WTC11 (cell line): ENCODE measurements at regions not wholly inside any gene's neighbourhood (a gene's known extent, or its start where the extent isn't known, plus 50 kb on each side); places are given as distances from the start of the nearest gene placed in this dataset.

Experiments
- ATAC-seq: fragments of 200-7000 bp; cut with Tn5 transposase; 2 replicates; pipeline ENCODE4 v1.10.0; 2021; ENCODE audit warnings: mild to moderate bottlenecking, moderate library complexity
- CTCF ChIA-PET: fragments of 300-600 bp; sonication (Branson Sonifier 250); formaldehyde crosslinking; loops from one replicate; lab custom pipeline; 2021; ENCODE audit warnings: antibody characterized with exemption; lab: Charles Lee
- POLR2A ChIA-PET: fragments of 350-600 bp; sonication (Branson Sonifier 250); formaldehyde crosslinking; loops from one replicate; lab custom pipeline; 2021; ENCODE audit warnings: antibody characterized with exemption; lab: Charles Lee
- DNase-seq: peaks from one replicate; pipeline ENCODE4 v3.0.0; 2021; ENCODE audit warnings: low spot score
- H3K27ac Mint-ChIP-seq: 2 replicates; pipeline ENCODE4 v1.8.0; 2021; ENCODE audit warnings: mixed read lengths
- H3K27me3 Mint-ChIP-seq: 2 replicates; pipeline ENCODE4 v1.8.0; 2021; ENCODE audit warnings: low read depth, mild to moderate bottlenecking, moderate library complexity, mixed read lengths
- H3K36me3 Mint-ChIP-seq: 2 replicates; pipeline ENCODE4 v1.8.0; 2021; ENCODE audit warnings: mixed read lengths
- H3K4me1 Mint-ChIP-seq: 2 replicates; pipeline ENCODE4 v1.8.0; 2022; ENCODE audit warnings: mixed read lengths
- H3K4me3 Mint-ChIP-seq: 2 replicates; pipeline ENCODE4 v1.8.0; 2021; ENCODE audit warnings: mild to moderate bottlenecking, moderate library complexity, mixed read lengths
- H3K9me3 Mint-ChIP-seq: 2 replicates; pipeline ENCODE4 v1.8.0; 2021; ENCODE audit warnings: mixed read lengths
- AFF4 ChIP-seq: sonication (generic); formaldehyde crosslinking; IDR thresholded peaks from 2 replicates; pipeline ENCODE4 v1.8.1; 2023; ENCODE audit warnings: mild to moderate bottlenecking, missing genetic modification reagents, borderline replicate concordance
- CREM ChIP-seq: sonication (generic); formaldehyde crosslinking; IDR thresholded peaks from 2 replicates; pipeline ENCODE4 v1.8.1; 2022; ENCODE audit warnings: mild to moderate bottlenecking, missing genetic modification reagents, moderate library complexity
- E2F5 ChIP-seq: sonication (generic); formaldehyde crosslinking; IDR thresholded peaks from 2 replicates; pipeline ENCODE4 v1.8.1; 2022; ENCODE audit warnings: mild to moderate bottlenecking, moderate library complexity, missing genetic modification reagents
- GRHL2 ChIP-seq: fragments of 250-450 bp; sonication (Bioruptor Pico); IDR thresholded peaks from 2 replicates; pipeline ENCODE4 v1.8.0; 2022; ENCODE audit warnings: mild to moderate bottlenecking, moderate library complexity; ENCODE audit not compliant: insufficient replicate concordance, severe bottlenecking
- HMGA2 ChIP-seq: fragments of 250-450 bp; sonication (Bioruptor Pico); IDR thresholded peaks from 2 replicates; pipeline ENCODE4 v1.4.0; 2021; ENCODE audit warnings: mild to moderate bottlenecking, moderate library complexity
- HMGXB4 ChIP-seq: sonication (generic); formaldehyde crosslinking; IDR thresholded peaks from 2 replicates; pipeline ENCODE4 v1.8.1; 2023; ENCODE audit warnings: mild to moderate bottlenecking, moderate library complexity, missing genetic modification reagents
- JAZF1 ChIP-seq: fragments of 250-450 bp; sonication (Bioruptor Pico); IDR thresholded peaks from 2 replicates; pipeline ENCODE4 v1.9.0; 2021; ENCODE audit warnings: moderate library complexity, mild to moderate bottlenecking, inconsistent platforms
- MXD4 ChIP-seq: fragments of 250-450 bp; sonication (Bioruptor Pico); IDR thresholded peaks from 2 replicates; pipeline ENCODE4 v1.8.0; 2021; ENCODE audit warnings: mild to moderate bottlenecking, moderate library complexity, borderline replicate concordance
- MYBL2 ChIP-seq: sonication (generic); formaldehyde crosslinking; IDR thresholded peaks from 2 replicates; pipeline ENCODE4 v1.8.1; 2023; ENCODE audit warnings: mild to moderate bottlenecking, moderate library complexity, missing genetic modification reagents
- NFATC4 ChIP-seq: fragments of 250-450 bp; sonication (Bioruptor Pico); IDR thresholded peaks from 2 replicates; pipeline ENCODE4 v1.9.0; 2021; ENCODE audit warnings: mild to moderate bottlenecking
- NFE2L1 ChIP-seq: sonication (generic); formaldehyde crosslinking; IDR thresholded peaks from 2 replicates; pipeline ENCODE4 v1.8.1; 2023; ENCODE audit warnings: missing genetic modification reagents
- PRDM15 ChIP-seq: sonication (generic); formaldehyde crosslinking; IDR thresholded peaks from 2 replicates; pipeline ENCODE4 v1.8.0; 2022; ENCODE audit warnings: missing genetic modification reagents
- PRRX2 ChIP-seq: fragments of 250-450 bp; sonication (Bioruptor Pico); IDR thresholded peaks from 2 replicates; pipeline ENCODE4 v1.8.0; 2021; ENCODE audit warnings: mild to moderate bottlenecking
- RORB ChIP-seq: fragments of 250-450 bp; sonication (Bioruptor Pico); IDR thresholded peaks from 2 replicates; pipeline ENCODE4 v1.9.0; 2021; ENCODE audit warnings: mild to moderate bottlenecking
- SMAD3 ChIP-seq: sonication (generic); formaldehyde crosslinking; IDR thresholded peaks from 2 replicates; pipeline ENCODE4 v1.8.0; 2022; ENCODE audit warnings: missing genetic modification reagents, mild to moderate bottlenecking, borderline replicate concordance
- TEAD1 ChIP-seq: sonication (generic); formaldehyde crosslinking; IDR thresholded peaks from 2 replicates; pipeline ENCODE4 v1.8.0; 2022; ENCODE audit warnings: mild to moderate bottlenecking, missing genetic modification reagents
- TEAD4 ChIP-seq: sonication (generic); formaldehyde crosslinking; IDR thresholded peaks from 2 replicates; pipeline ENCODE4 v1.8.0; 2022; ENCODE audit warnings: mild to moderate bottlenecking, missing genetic modification reagents
- ZBTB43 ChIP-seq: sonication (generic); formaldehyde crosslinking; IDR thresholded peaks from 2 replicates; pipeline ENCODE4 v1.8.1; 2023; ENCODE audit warnings: mild to moderate bottlenecking, missing genetic modification reagents
- ZNF121 ChIP-seq: sonication (generic); formaldehyde crosslinking; IDR thresholded peaks from 2 replicates; pipeline ENCODE4 v1.8.0; 2023; ENCODE audit warnings: missing genetic modification reagents
- ZNF532 ChIP-seq: fragments of 250-450 bp; sonication (Bioruptor Pico); IDR thresholded peaks from 2 replicates; pipeline ENCODE4 v1.9.0; 2021; ENCODE audit warnings: mild to moderate bottlenecking, borderline replicate concordance

- Mint-ChIP-seq H3K4me1 (no peaks in the 10 kb centered on the region), H3K36me3 (peaks cover 28% of the 10 kb centered on the region), H3K9me3 (peaks cover 51% of the 10 kb centered on the region), H3K4me3 (no peak overlapping the region), H3K27me3 (no peaks in the 10 kb centered on the region), H3K27ac (no peak overlapping the region)
- POLR2A ChIA-PET = no interaction called here
- CTCF ChIA-PET = interaction anchor here (0.6 to 0.7 kb wide), 2 partner anchors 11 to 265 kb away, joined by 3 to 4 read pairs; no protein-coding TSS in a partner anchor
- no peak for ATAC-seq
- TF ChIP-seq ZNF532 (CRISPR knock-in tag) (no peak), TEAD1 (no peak), HMGA2 (CRISPR knock-in tag) (no peak), HMGXB4 (CRISPR knock-in tag) (no peak), GRHL2 (CRISPR knock-in tag) (no peak), MYBL2 (CRISPR knock-in tag) (no peak), NFE2L1 (CRISPR knock-in tag) (no peak), AFF4 (CRISPR knock-in tag) (no peak), E2F5 (no peak), JAZF1 (no peak)
- DNase-seq = no peak
Observed at GRCh38 chr18:77948567-77948966, 698.9 kb downstream of the GALR1 start.

- no peak for ATAC-seq
- no peaks in the 10 kb centered on the region for H3K4me1 Mint-ChIP-seq
- POLR2A ChIA-PET = no interaction called here
- H3K4me3 Mint-ChIP-seq = no peak overlapping the region
- CTCF ChIA-PET = interaction anchor here (0.6 to 0.7 kb wide), 2 partner anchors 10 to 264 kb away, joined by 3 to 4 read pairs; no protein-coding TSS in a partner anchor
- no peak overlapping the region for H3K27ac Mint-ChIP-seq
- H3K27me3 Mint-ChIP-seq = 0 out of 2 replicates have a peak, but pooled peaks cover 3% of the 10 kb centered on the region
- peaks cover 30% of the 10 kb centered on the region for H3K36me3 Mint-ChIP-seq
- no peak for DNase-seq
- peaks cover 57% of the 10 kb centered on the region for H3K9me3 Mint-ChIP-seq
- no peak for TF ChIP-seq CREM
- no peak for TF ChIP-seq PRRX2
- no peak for TF ChIP-seq PRDM15 (CRISPR knock-in tag)
- no peak for TF ChIP-seq RORB (CRISPR knock-in tag)
- no peak for TF ChIP-seq SMAD3 (CRISPR knock-in tag)
- no peak for TF ChIP-seq ZBTB43 (CRISPR knock-in tag)
- no peak for TF ChIP-seq MXD4
- TF ChIP-seq TEAD4 (CRISPR knock-in tag) = no peak
- TF ChIP-seq ZNF121 (CRISPR knock-in tag) = no peak
- TF ChIP-seq NFATC4 (CRISPR knock-in tag) = no peak
Observed at GRCh38 chr18:77949355-77949973, 699.8 kb downstream of the GALR1 start.
